Ascending aorta (tissue), 2 donors: ENCODE measurements at regions not wholly inside any gene's neighbourhood (a gene's known extent, or its start where the extent isn't known, plus 50 kb on each side); places are given as distances from the start of the nearest gene placed in this dataset.

ENCODE experiments used
- DNase-seq, 2 donors: peaks; one replicate each; pipeline ENCODE4 v3.0.0-alpha.2; 2019; ENCODE audit warnings: low spot score in 2 of 2
- H3K27ac ChIP-seq, 2 donors: fragments of 200-600 bp; sonication (generic); one replicate each; pipeline ENCODE4 v1.5.1; 2016 to 2017; ENCODE audit warnings: mild to moderate bottlenecking in 1 of 2
- H3K27me3 ChIP-seq: fragments of 200-600 bp; sonication (generic); one replicate; pipeline ENCODE4 v1.5.1; 2017
- H3K36me3 ChIP-seq, 2 donors: fragments of 200-600 bp; sonication (generic); one replicate each; pipeline ENCODE4 v1.5.1; 2016
- H3K4me1 ChIP-seq, 2 donors: fragments of 200-600 bp; sonication (generic); one replicate each; pipeline ENCODE4 v1.5.1; 2016 to 2017; ENCODE audit warnings: mild to moderate bottlenecking in 1 of 2
- H3K4me3 ChIP-seq, 2 donors: fragments of 200-600 bp; sonication (generic); one replicate each; pipeline ENCODE4 v1.5.1; 2016 to 2017; ENCODE audit warnings: mild to moderate bottlenecking in 1 of 2
- H3K9me3 ChIP-seq, 2 donors: fragments of 200-600 bp; sonication (generic); one replicate each; pipeline ENCODE4 v1.5.1; 2016
- intact Hi-C: fragments of 100-400 bp; cut with DNase I; formaldehyde crosslinking; loops from one replicate; pipeline ENCODE4 v1.15.1; 2023
- TF ChIP-seq, protein P1 (sequence below), 3 experiments: fragments of 200-600 bp in 2 of 3; fragments of 450-650 bp in 1 of 3; sonication (generic) in 2 of 3; IDR thresholded peaks; one replicate each; pipeline ENCODE4 v1.5.1; 2016 to 2019; ENCODE audit warnings: antibody characterized with exemption in 3 of 3, mild to moderate bottlenecking in 1 of 3, moderate library complexity in 1 of 3

DNA sequence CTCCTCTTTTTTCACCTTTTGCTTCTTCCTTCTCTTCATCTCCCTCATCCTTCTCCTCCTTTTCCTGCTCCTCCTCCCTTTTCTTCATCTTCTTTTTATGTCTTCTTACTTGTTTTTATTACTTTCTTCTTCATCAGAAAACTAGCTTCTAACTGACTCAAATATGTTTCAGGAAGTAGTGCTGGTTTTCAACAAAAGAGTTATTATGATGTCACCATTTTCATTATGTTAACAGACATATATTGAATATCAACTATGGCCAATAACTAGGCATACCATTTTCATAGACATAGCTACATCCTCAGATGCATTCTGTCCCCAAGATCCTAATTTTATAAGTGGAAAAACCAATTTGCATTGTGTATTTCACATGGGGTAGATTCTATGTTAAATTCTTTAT lies 252.9 kb upstream of the PAPPA start:
- no peaks in the 10 kb centered on the region for H3K4me1 ChIP-seq
- H3K27me3 ChIP-seq: no peaks in the 10 kb centered on the region
- intact Hi-C loops: no loop called here
- DNase-seq: no peak
- TF ChIP-seq, protein P1, sequence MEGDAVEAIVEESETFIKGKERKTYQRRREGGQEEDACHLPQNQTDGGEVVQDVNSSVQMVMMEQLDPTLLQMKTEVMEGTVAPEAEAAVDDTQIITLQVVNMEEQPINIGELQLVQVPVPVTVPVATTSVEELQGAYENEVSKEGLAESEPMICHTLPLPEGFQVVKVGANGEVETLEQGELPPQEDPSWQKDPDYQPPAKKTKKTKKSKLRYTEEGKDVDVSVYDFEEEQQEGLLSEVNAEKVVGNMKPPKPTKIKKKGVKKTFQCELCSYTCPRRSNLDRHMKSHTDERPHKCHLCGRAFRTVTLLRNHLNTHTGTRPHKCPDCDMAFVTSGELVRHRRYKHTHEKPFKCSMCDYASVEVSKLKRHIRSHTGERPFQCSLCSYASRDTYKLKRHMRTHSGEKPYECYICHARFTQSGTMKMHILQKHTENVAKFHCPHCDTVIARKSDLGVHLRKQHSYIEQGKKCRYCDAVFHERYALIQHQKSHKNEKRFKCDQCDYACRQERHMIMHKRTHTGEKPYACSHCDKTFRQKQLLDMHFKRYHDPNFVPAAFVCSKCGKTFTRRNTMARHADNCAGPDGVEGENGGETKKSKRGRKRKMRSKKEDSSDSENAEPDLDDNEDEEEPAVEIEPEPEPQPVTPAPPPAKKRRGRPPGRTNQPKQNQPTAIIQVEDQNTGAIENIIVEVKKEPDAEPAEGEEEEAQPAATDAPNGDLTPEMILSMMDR (IDR thresholded peaks at IDR 0.05): no peak
- peak overlapping the region; percentile 65 for H3K27ac ChIP-seq
- H3K36me3 ChIP-seq: no peaks in the 10 kb centered on the region
- H3K4me3 ChIP-seq: no peak overlapping the region
- H3K9me3 ChIP-seq: no peaks in the 10 kb centered on the region

DNA sequence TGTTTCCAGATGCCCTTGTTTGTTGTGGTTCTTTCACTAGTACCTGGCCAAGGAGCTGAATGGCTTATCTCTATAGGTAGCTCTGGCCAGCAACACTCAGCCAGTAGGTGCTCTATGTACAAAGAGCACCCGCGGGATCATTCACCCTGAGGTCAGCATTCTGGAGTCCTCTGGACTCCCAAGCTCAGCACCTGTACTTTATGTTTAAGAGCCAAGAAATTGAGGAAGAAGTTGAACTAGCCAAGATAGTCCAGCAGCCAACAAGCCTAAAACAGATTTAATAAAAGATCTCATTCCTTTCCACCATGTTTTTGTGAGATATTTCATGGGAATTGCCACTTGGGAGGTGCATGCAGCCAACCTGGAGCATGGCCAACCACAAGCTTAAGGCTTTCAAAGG lies 242.6 kb upstream of the PAPPA start:
- Histone ChIP-seq H3K36me3 (no peaks in the 10 kb centered on the region), H3K4me3 (no peak overlapping the region), H3K9me3 (no peaks in the 10 kb centered on the region), H3K27me3 (no peaks in the 10 kb centered on the region), H3K27ac (no peak overlapping the region), H3K4me1 (no peaks in the 10 kb centered on the region)
- intact Hi-C loops: no loop called here
- no peak for DNase-seq
- TF ChIP-seq, protein P1 (IDR thresholded peaks at IDR 0.05): no peak

DNA sequence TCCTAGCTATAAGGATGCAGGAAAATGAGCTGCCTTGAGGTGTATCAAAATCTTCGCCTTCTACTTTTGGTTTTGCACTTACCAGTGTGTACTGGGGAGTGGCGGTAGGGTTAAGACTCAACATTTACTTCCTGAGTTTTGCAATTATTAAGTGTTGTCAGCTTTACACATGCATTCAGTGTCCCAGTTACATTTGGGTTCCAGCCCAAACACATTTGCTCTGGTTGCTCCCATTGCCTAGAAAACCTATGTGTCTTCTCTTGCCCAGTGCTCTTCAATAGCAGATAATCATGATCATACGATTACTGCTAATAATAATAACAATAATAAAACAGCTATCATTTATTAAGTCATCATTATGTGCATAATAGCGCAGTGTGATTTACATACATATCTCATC lies 241.5 kb upstream of the PAPPA start:
- intact Hi-C loops: no loop called here
- no peaks in the 10 kb centered on the region for H3K4me1 ChIP-seq

DNA sequence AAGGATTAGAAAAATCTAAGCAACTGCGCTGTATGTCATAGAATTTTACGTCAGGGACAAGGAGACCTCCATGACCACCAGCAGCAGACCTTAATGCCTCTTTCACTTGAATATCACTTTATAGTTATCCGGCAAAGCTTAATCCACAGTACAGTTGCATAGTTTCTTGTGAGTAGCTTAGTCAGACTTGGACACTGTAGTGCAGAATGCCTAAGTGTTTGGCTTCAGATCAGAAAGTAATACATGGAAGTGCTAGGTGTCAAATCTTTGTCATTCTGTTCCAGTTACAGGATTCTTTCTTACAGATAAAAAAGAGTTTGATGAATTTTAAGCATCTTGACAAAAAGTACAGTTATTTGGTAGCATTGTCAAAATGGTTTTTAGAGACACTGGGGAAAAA lies 239.9 kb upstream of the PAPPA start:
- no peak for DNase-seq
- TF ChIP-seq, protein P1 (IDR thresholded peaks at IDR 0.05): no peak
- Histone ChIP-seq H3K36me3 (no peaks in the 10 kb centered on the region), H3K27ac (no peak overlapping the region), H3K9me3 (no peaks in the 10 kb centered on the region), H3K4me1 (no peaks in the 10 kb centered on the region), H3K27me3 (no peaks in the 10 kb centered on the region), H3K4me3 (no peak overlapping the region)
- intact Hi-C loops: no loop called here

More for the DNA sequence above, 241.5 kb upstream of the PAPPA start:
- Histone ChIP-seq H3K27ac (no peak overlapping the region), H3K9me3 (no peaks in the 10 kb centered on the region), H3K36me3 (no peaks in the 10 kb centered on the region), H3K4me3 (no peak overlapping the region), H3K27me3 (no peaks in the 10 kb centered on the region)
- no peak for DNase-seq
- TF ChIP-seq, protein P1 (IDR thresholded peaks at IDR 0.05): no peak

DNA sequence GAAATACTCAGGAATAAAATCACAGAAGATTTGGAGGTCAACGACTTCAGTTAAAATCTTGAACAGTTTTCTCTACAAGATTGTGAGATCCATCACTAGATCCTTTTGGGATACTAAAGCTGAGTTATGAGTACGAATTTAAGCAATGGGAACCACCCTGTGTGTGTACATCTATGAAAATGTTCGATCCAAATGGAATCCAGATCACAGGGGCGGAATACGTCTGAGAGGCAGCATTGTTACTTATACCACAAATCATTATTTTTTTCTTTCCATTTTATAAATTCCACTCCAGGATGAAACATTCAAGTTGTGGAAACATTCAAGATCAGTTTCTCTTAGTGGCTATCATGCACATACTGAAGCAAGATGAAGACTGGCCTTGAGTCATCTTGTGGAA lies 239.3 kb upstream of the PAPPA start:
- Histone ChIP-seq H3K4me3 (no peak overlapping the region), H3K27me3 (no peaks in the 10 kb centered on the region), H3K36me3 (no peaks in the 10 kb centered on the region), H3K9me3 (no peaks in the 10 kb centered on the region), H3K4me1 (no peaks in the 10 kb centered on the region), H3K27ac (no peak overlapping the region)
- DNase-seq: no peak
- TF ChIP-seq, protein P1 (IDR thresholded peaks at IDR 0.05): no peak
- intact Hi-C loops: no loop called here

DNA sequence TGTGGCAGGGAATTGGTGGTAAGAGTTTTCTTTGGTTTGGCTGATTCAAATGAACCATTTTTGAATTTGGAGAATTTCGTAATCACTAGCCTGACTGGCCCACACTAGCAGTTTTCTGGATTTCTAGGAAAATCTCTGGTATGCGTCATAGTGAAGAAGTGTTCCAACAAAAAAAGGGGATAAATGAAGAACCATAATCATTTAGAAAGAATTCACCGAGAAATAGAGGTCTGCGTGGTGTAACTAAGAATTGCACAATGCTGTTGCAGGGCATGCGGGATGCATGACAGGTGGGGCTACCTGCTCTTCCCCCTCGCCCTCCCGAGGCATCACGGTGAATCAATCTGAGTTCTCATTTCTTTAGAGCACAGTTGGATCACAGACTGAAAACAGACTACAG lies 232.3 kb upstream of the PAPPA start:
- peaks cover 0 to 3% of the 10 kb centered on the region in 2 donors for H3K9me3 ChIP-seq
- H3K4me1 ChIP-seq: no peaks in the 10 kb centered on the region
- H3K4me3 ChIP-seq: no peak overlapping the region
- no peak overlapping the region for H3K27ac ChIP-seq
- no peaks in the 10 kb centered on the region for H3K36me3 ChIP-seq
- no peaks in the 10 kb centered on the region for H3K27me3 ChIP-seq
- intact Hi-C loops: no loop called here
- DNase-seq: no peak
- TF ChIP-seq, protein P1 (IDR thresholded peaks at IDR 0.05): no peak
